ENCODE measurements at regions not wholly inside any gene's neighbourhood (a gene's known extent, or its start where the extent isn't known, plus 50 kb on each side); places are given as distances from the start of the nearest gene placed in this dataset.

GRCh38 chr10:44313761-44314165 lies 71.1 kb downstream of the CXCL12 start:
- H3K27me3 ChIP-seq: no peaks in the 10 kb centered on the region
- H3K9me3 ChIP-seq: no peaks in the 10 kb centered on the region
- no peak overlapping the region for H3K4me3 ChIP-seq
- peaks cover 0 to 5% (median 2%) of the 10 kb centered on the region in 4 donors for H3K4me1 ChIP-seq
- no peaks in the 10 kb centered on the region for H3K36me3 ChIP-seq
- DNase-seq: no peak
- no peak for TF ChIP-seq POLR2A (IDR thresholded peaks at IDR 0.05)
- TF ChIP-seq, protein P1, sequence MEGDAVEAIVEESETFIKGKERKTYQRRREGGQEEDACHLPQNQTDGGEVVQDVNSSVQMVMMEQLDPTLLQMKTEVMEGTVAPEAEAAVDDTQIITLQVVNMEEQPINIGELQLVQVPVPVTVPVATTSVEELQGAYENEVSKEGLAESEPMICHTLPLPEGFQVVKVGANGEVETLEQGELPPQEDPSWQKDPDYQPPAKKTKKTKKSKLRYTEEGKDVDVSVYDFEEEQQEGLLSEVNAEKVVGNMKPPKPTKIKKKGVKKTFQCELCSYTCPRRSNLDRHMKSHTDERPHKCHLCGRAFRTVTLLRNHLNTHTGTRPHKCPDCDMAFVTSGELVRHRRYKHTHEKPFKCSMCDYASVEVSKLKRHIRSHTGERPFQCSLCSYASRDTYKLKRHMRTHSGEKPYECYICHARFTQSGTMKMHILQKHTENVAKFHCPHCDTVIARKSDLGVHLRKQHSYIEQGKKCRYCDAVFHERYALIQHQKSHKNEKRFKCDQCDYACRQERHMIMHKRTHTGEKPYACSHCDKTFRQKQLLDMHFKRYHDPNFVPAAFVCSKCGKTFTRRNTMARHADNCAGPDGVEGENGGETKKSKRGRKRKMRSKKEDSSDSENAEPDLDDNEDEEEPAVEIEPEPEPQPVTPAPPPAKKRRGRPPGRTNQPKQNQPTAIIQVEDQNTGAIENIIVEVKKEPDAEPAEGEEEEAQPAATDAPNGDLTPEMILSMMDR (IDR thresholded peaks at IDR 0.05): no peak
- H3K27ac ChIP-seq: no peak overlapping the region

GRCh38 chr10:44312401-44312800 lies 72.5 kb downstream of the CXCL12 start:
- H3K27ac ChIP-seq: no peak overlapping the region
- H3K27me3 ChIP-seq: no peaks in the 10 kb centered on the region
- H3K4me3 ChIP-seq: no peak overlapping the region
- TF ChIP-seq, protein P1 (IDR thresholded peaks at IDR 0.05): no peak
- no peak for TF ChIP-seq POLR2A (IDR thresholded peaks at IDR 0.05)
- H3K36me3 ChIP-seq: no peaks in the 10 kb centered on the region
- no peak for DNase-seq
- no peaks in the 10 kb centered on the region for H3K9me3 ChIP-seq
- H3K4me1 ChIP-seq: peaks cover 0 to 5% (median 2%) of the 10 kb centered on the region in 4 donors

GRCh38 chr10:44311563-44312051 lies 73.3 kb downstream of the CXCL12 start:
- Histone ChIP-seq H3K9me3 (no peaks in the 10 kb centered on the region), H3K4me3 (no peak overlapping the region), H3K36me3 (no peaks in the 10 kb centered on the region), H3K4me1 (peaks cover 0 to 5% (median 2%) of the 10 kb centered on the region in 4 donors), H3K27me3 (no peaks in the 10 kb centered on the region), H3K27ac (no peak overlapping the region)
- DNase-seq: no peak
- TF ChIP-seq, protein P1 (IDR thresholded peaks at IDR 0.05): no peak
- no peak for TF ChIP-seq POLR2A (IDR thresholded peaks at IDR 0.05)

- Histone ChIP-seq H3K4me3 (peak overlapping the region in 3 of 4 donors; percentile 35 to 39 (median 36)), H3K9me3 (no peaks in the 10 kb centered on the region), H3K27ac (peak overlapping the region in 1 of 4 donors; percentile 31), H3K4me1 (peaks cover 0 to 5% (median 2%) of the 10 kb centered on the region in 4 donors), H3K36me3 (no peaks in the 10 kb centered on the region), H3K27me3 (no peaks in the 10 kb centered on the region)
- DNase-seq: peak; percentile 22 to 86 (median 84)
- TF ChIP-seq, protein P1 (IDR thresholded peaks at IDR 0.05): peak in 5 of 6 experiments; percentile 45 to 88 (median 85)
- TF ChIP-seq POLR2A (IDR thresholded peaks at IDR 0.05): no peak
Measured at GRCh38 chr10:44310762-44311562, 73.9 kb downstream of the CXCL12 start.

DNA sequence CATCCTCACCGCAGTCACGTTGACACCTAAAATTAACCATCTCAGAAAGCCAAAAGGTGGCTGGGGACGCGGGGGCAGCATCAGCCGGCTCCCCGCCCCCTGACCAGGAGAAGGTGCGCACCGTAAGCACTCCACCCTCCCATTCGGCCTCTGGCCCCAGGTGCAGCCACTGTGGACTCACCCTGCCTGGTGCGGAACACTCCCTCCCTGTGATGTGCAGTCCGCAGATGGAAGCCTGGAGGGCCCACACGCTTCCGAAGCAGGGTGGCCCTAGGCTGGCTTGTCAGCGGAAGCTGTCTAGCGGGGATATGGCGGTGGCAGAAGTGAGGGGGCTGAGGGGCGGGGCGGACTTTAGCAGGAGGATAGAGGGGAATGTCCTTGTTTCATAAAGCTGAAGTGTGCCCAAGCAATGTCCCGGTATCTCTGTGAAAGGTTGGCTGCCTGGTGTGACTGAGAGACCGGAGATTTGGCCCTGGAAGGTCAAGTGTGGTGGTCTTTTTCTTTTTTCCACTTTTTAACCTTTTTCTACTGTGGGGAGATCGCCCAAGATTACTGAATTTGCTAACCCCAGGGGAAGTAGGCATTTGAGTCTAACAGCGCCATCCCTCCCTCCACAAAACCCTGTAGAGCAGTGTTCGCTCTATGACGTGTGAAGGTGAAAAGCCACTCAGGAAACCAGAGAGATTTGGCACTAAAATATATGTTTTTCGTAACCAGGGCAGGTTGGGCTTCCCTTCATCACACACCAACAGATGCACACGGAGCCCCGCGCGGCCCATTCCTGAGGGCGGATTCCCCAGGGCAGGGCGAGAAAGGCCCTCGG lies 74.7 kb downstream of the CXCL12 start:
- H3K27me3 ChIP-seq: no peaks in the 10 kb centered on the region
- TF ChIP-seq, protein P1 (IDR thresholded peaks at IDR 0.05): no peak
- TF ChIP-seq POLR2A (IDR thresholded peaks at IDR 0.05): no peak
- H3K9me3 ChIP-seq: no peaks in the 10 kb centered on the region
- H3K27ac ChIP-seq: peak overlapping the region in 1 of 4 donors; percentile 31
- no peaks in the 10 kb centered on the region for H3K36me3 ChIP-seq
- peak overlapping the region in 2 of 4 donors; percentile 35 to 36 for H3K4me3 ChIP-seq
- no peak for DNase-seq
- H3K4me1 ChIP-seq: peaks cover 0 to 5% (median 2%) of the 10 kb centered on the region in 4 donors
